H1 (cell line): ENCODE measurements at regions not wholly inside any gene's neighbourhood (a gene's known extent, or its start where the extent isn't known, plus 50 kb on each side); places are given as distances from the start of the nearest gene placed in this dataset.

ENCODE experiments used
- CTCF ChIA-PET: fragments of 300-600 bp; sonication (Branson Sonifier 250); formaldehyde crosslinking; loops from one replicate; lab custom pipeline; 2021; ENCODE audit not compliant: partially characterized antibody; lab: Charles Lee
- POLR2A ChIA-PET: fragments of 300-600 bp; sonication (Branson Sonifier 250); formaldehyde crosslinking; loops from one replicate; lab custom pipeline; 2021; ENCODE audit warnings: inconsistent platforms; ENCODE audit not compliant: partially characterized antibody; lab: Charles Lee
- DNase-seq, 2 experiments: peaks; one replicate each; pipeline versions ENCODE4 v3.0.0 to v3.0.0-alpha.2; 2010 to 2022; ENCODE audit warnings: low spot score in 2 of 2, low read depth in 1 of 2, mixed read lengths in 1 of 2
- FAIRE-seq: peaks from 2 replicates; lab custom pipeline; 2011; peaks lifted over from hg19 to GRCh38; lab: Jason Lieb, UNC
- H2AFZ ChIP-seq: 2 replicates; pipeline ENCODE4 v1.8.1; 2012; ENCODE audit warnings: low read length, inconsistent platforms
- H2AK5ac ChIP-seq: 2 replicates; pipeline ENCODE4 v1.6.1; 2013; ENCODE audit warnings: low read depth, low read length
- H2BK120ac ChIP-seq: replicated peaks from 2 replicates; pipeline ENCODE3; 2013; ENCODE audit warnings: low read depth, low read length, inconsistent platforms
- H2BK12ac ChIP-seq: 2 replicates; pipeline ENCODE4 v1.6.1; 2013; ENCODE audit warnings: low read depth, low read length
- H2BK15ac ChIP-seq: 2 replicates; pipeline ENCODE4 v1.6.1; 2013; ENCODE audit warnings: low read length
- H2BK20ac ChIP-seq: 2 replicates; pipeline ENCODE4 v1.6.1; 2013; ENCODE audit warnings: low read length
- H2BK5ac ChIP-seq: 2 replicates; pipeline ENCODE4 v1.6.1; 2013; ENCODE audit warnings: low read depth, low read length
- H3K14ac ChIP-seq: 2 replicates; pipeline ENCODE4 v1.6.1; 2013; ENCODE audit warnings: inconsistent platforms; ENCODE audit not compliant: insufficient read length
- H3K18ac ChIP-seq: 2 replicates; pipeline ENCODE4 v1.6.1; 2013; ENCODE audit warnings: low read length; ENCODE audit errors: extremely low read depth
- H3K23ac ChIP-seq: 2 replicates; pipeline ENCODE4 v1.6.1; 2013; ENCODE audit warnings: inconsistent platforms; ENCODE audit not compliant: insufficient read length
- H3K23me2 ChIP-seq: 2 replicates; pipeline ENCODE4 v1.6.1; 2013; ENCODE audit warnings: low read depth, low read length
- H3K27ac ChIP-seq: 2 replicates; pipeline ENCODE4 v1.6.1; 2011; ENCODE audit warnings: low read depth, low read length, inconsistent platforms
- H3K27me3 ChIP-seq, 4 experiments: replicated peaks in 1 of 4; 1 replicate in 1 of 4; 2 replicates in 3 of 4; pipeline versions ENCODE4 v1.6.1 to v1.8.1; 2011 to 2013; ENCODE audit warnings: low read length in 3 of 4, mild to moderate bottlenecking in 3 of 4, inconsistent platforms in 2 of 4, mixed read lengths in 2 of 4, moderate library complexity in 1 of 4; ENCODE audit not compliant: control insufficient read depth in 3 of 4, insufficient read depth in 3 of 4; ENCODE audit errors: extremely low read depth in 1 of 4
- H3K36me3 ChIP-seq, 4 experiments: 2 replicates each; pipeline versions ENCODE4 v1.6.1 to v1.8.1; 2011 to 2013; ENCODE audit warnings: mild to moderate bottlenecking in 4 of 4, low read length in 3 of 4, moderate library complexity in 2 of 4, control low read depth in 1 of 4, inconsistent platforms in 1 of 4; ENCODE audit not compliant: insufficient read depth in 4 of 4, control insufficient read depth in 2 of 4
- H3K4ac ChIP-seq: replicated peaks from 2 replicates; pipeline ENCODE3; 2013; ENCODE audit warnings: low read length, low read depth, mixed read lengths, inconsistent platforms; ENCODE audit not compliant: insufficient read length
- H3K4me1 ChIP-seq, 4 experiments: replicated peaks in 1 of 4; 1 replicate in 1 of 4; 2 replicates in 3 of 4; pipeline versions ENCODE4 v1.6.1 to v1.8.1; 2011 to 2013; ENCODE audit warnings: low read length in 3 of 4, inconsistent platforms in 2 of 4, mixed read lengths in 1 of 4; ENCODE audit not compliant: insufficient read depth in 4 of 4, control insufficient read depth in 3 of 4
- H3K4me2 ChIP-seq, 2 experiments: 2 replicates each; pipeline versions ENCODE4 v1.6.1 to v1.8.1; 2011 to 2013; ENCODE audit warnings: low read depth in 2 of 2, low read length in 2 of 2, control low read depth in 1 of 2, inconsistent platforms in 1 of 2, mild to moderate bottlenecking in 1 of 2; ENCODE audit not compliant: insufficient read depth in 1 of 2
- H3K4me3 ChIP-seq, 4 experiments: fragments of 200-600, 300-600 bp in 1 of 4; sonication (generic), shearing (Covaris generic), sonication (Bioruptor Twin) in 1 of 4; 2 replicates each; pipeline versions ENCODE4 v1.5.1 to v1.8.1; 2011 to 2016; ENCODE audit warnings: low read length in 4 of 4, low read depth in 3 of 4, control low read depth in 2 of 4, inconsistent platforms in 2 of 4, mild to moderate bottlenecking in 2 of 4, mixed read lengths in 1 of 4, moderate library complexity in 1 of 4; ENCODE audit not compliant: insufficient read depth in 2 of 4; ENCODE audit errors: extremely low read depth in 1 of 4
- H3K56ac ChIP-seq: replicated peaks from 2 replicates; pipeline ENCODE3; 2013; ENCODE audit warnings: low read depth, mild to moderate bottlenecking, mixed read lengths, low read length, inconsistent platforms; ENCODE audit not compliant: insufficient read length
- H3K79me1 ChIP-seq: 2 replicates; pipeline ENCODE4 v1.6.1; 2013; ENCODE audit warnings: low read depth, low read length, control low read depth
- H3K79me2 ChIP-seq, 2 experiments: 2 replicates each; pipeline versions ENCODE4 v1.6.1 to v1.8.1; 2012 to 2013; ENCODE audit warnings: low read length in 2 of 2, mild to moderate bottlenecking in 2 of 2, inconsistent platforms in 1 of 2; ENCODE audit not compliant: insufficient read depth in 2 of 2, control insufficient read depth in 1 of 2
- H3K9ac ChIP-seq, 4 experiments: replicated peaks in 1 of 4; 1 replicate in 1 of 4; 2 replicates in 3 of 4; pipeline versions ENCODE4 v1.6.1 to v1.8.1; 2011 to 2013; ENCODE audit warnings: low read depth in 3 of 4, low read length in 3 of 4, control low read depth in 2 of 4, mild to moderate bottlenecking in 2 of 4, moderate library complexity in 2 of 4, inconsistent platforms in 1 of 4; ENCODE audit errors: extremely low read depth in 1 of 4
- H3K9me3 ChIP-seq, 2 experiments: 2 replicates each; pipeline versions ENCODE4 v1.6.1 to v1.8.1; 2012 to 2013; ENCODE audit warnings: mild to moderate bottlenecking in 2 of 2, moderate library complexity in 2 of 2, control low read depth in 1 of 2, inconsistent platforms in 1 of 2, low read depth in 1 of 2, low read length in 1 of 2, mixed read lengths in 1 of 2; ENCODE audit not compliant: insufficient read depth in 2 of 2
- H4K20me1 ChIP-seq, 2 experiments: replicated peaks in 1 of 2; 2 replicates each; pipeline versions ENCODE3 to v1.8.1; 2011 to 2013; ENCODE audit warnings: inconsistent platforms in 2 of 2, low read length in 2 of 2, mild to moderate bottlenecking in 1 of 2; ENCODE audit not compliant: insufficient read depth in 2 of 2, control insufficient read depth in 1 of 2
- H4K5ac ChIP-seq: 2 replicates; pipeline ENCODE4 v1.6.1; 2013; ENCODE audit warnings: low read length, low read depth, mixed read lengths, inconsistent platforms; ENCODE audit not compliant: insufficient read length
- H4K8ac ChIP-seq: 2 replicates; pipeline ENCODE4 v1.8.0; 2013; ENCODE audit warnings: mild to moderate bottlenecking, moderate library complexity, low read length, inconsistent platforms; ENCODE audit not compliant: insufficient read depth; ENCODE audit errors: extremely low read depth
- H4K91ac ChIP-seq: replicated peaks from 2 replicates; pipeline ENCODE3; 2013; ENCODE audit warnings: low read length, mixed read lengths, inconsistent platforms; ENCODE audit not compliant: insufficient read length
- CEBPB ChIP-seq: IDR thresholded peaks from 2 replicates; pipeline ENCODE4 v1.6.1; 2012; ENCODE audit warnings: low read depth, low read length
- GTF2F1 ChIP-seq: IDR thresholded peaks from 2 replicates; pipeline ENCODE4 v1.6.1; 2012; ENCODE audit warnings: low read depth, low read length, improper control_type of control experiment, borderline replicate concordance
- HDAC6 ChIP-seq: IDR thresholded peaks from one replicate; pipeline ENCODE4 v1.7.1; 2012; ENCODE audit warnings: low read depth, mild to moderate bottlenecking, inconsistent platforms, low read length, moderate library complexity
- MAX ChIP-seq: IDR thresholded peaks from 2 replicates; pipeline ENCODE4 v1.6.1; 2012; ENCODE audit warnings: inconsistent platforms
- POLR2A ChIP-seq, 2 experiments: IDR thresholded peaks; 1 replicate in 1 of 2; 2 replicates in 1 of 2; pipeline ENCODE4 v1.6.1; 2011; ENCODE audit warnings: low read depth in 2 of 2, low read length in 2 of 2, mild to moderate bottlenecking in 2 of 2; ENCODE audit errors: control extremely low read depth in 1 of 2
- SIRT6 ChIP-seq: IDR thresholded peaks from one replicate; pipeline ENCODE4 v1.7.1; 2012; ENCODE audit warnings: low read length, inconsistent platforms
- TAF1 ChIP-seq: IDR thresholded peaks from 2 replicates; pipeline ENCODE4 v1.6.1; 2011; ENCODE audit warnings: mild to moderate bottlenecking, low read depth, low read length
- WGBS, 2 experiments: shearing (Covaris generic) in 1 of 2; methylation state at CpG; one replicate each; pipeline versions ENCODE4 v1.1.6 to v1.1.7; 2013 to 2015; ENCODE audit warnings: low lambda C conversion rate in 2 of 2, mixed read lengths in 2 of 2, inconsistent platforms in 1 of 2, low coverage in 1 of 2, missing lambda C conversion rate in 1 of 2; ENCODE audit not compliant: insufficient replicate concordance in 2 of 2, insufficient coverage in 1 of 2, insufficient read length in 1 of 2; ENCODE audit errors: extremely low coverage in 1 of 2, missing lambda C conversion rate in 1 of 2; 5-methylcytosine and 5-hydroxymethylcytosine counted together
- TF ChIP-seq, protein P1 (sequence below): IDR thresholded peaks from 2 replicates; pipeline ENCODE4 v1.6.1; 2011; ENCODE audit warnings: low read depth, mild to moderate bottlenecking, low read length; ENCODE audit not compliant: insufficient read depth

GRCh38 chr12:105576261-105576660 is 245.8 kb downstream of the C12orf75 start:
- Histone ChIP-seq H3K9me3 (no peaks in the 10 kb centered on the region), H3K23me2 (no peaks in the 10 kb centered on the region), H3K23ac (no peak overlapping the region), H2AFZ (no peak overlapping the region), H3K4me1 (no peaks in the 10 kb centered on the region), H3K4ac (no peak overlapping the region), H3K14ac (no peak overlapping the region), H3K4me3 (no peak overlapping the region), H3K4me2 (no peak overlapping the region), H2BK20ac (no peak overlapping the region), H4K91ac (no peak overlapping the region), H3K56ac (no peak overlapping the region), H4K8ac (no peak overlapping the region), H3K18ac (no peak overlapping the region), H2BK120ac (no peak overlapping the region), H3K9ac (no peak overlapping the region), H2BK5ac (no peak overlapping the region), H3K27ac (no peak overlapping the region), H3K79me2 (no peaks in the 10 kb centered on the region), H2BK12ac (no peak overlapping the region), H4K5ac (no peak overlapping the region), H3K36me3 (no peaks in the 10 kb centered on the region), H3K27me3 (no peaks in the 10 kb centered on the region), H2AK5ac (no peak overlapping the region), H2BK15ac (no peak overlapping the region), H4K20me1 (no peaks in the 10 kb centered on the region), H3K79me1 (no peaks in the 10 kb centered on the region)
- TF ChIP-seq SIRT6 (no peak), HDAC6 (no peak), CEBPB (no peak), POLR2A (IDR thresholded peaks at IDR 0.05; ENCODE audit: control extremely low read depth in 1 of 2, low read depth in 2 of 2, low read length in 2 of 2) (no peak), GTF2F1 (no peak), MAX (no peak), TAF1 (no peak)
- TF ChIP-seq, protein P1, sequence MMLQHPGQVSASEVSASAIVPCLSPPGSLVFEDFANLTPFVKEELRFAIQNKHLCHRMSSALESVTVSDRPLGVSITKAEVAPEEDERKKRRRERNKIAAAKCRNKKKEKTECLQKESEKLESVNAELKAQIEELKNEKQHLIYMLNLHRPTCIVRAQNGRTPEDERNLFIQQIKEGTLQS = no peak
- CTCF ChIA-PET = interaction anchor here (0.6 to 1.1 kb wide), 4 partner anchors 33 to 710 kb away, joined by 3 to 4 read pairs (median 3); no protein-coding TSS in a partner anchor
- 89% methylated on average over 2 of the region's 2 CpGs; no CpG with 5 or more reads in 1 of the 2 experiments for WGBS, 2 experiments
- POLR2A ChIA-PET = no interaction called here
- DNase-seq (no peak), FAIRE-seq (no peak)
